GM19397 (cell line): ENCODE measurements at regions not wholly inside any gene's neighbourhood (a gene's known extent, or its start where the extent isn't known, plus 50 kb on each side); places are given as distances from the start of the nearest gene placed in this dataset.
"Not testable (repeated sequence)": the region's sequence is repeated elsewhere in the genome, so short reads cannot be mapped to it uniquely, and the experiment has no call there.

Experiments
- ATAC-seq: cut with Tn5 transposase; IDR thresholded peaks from one replicate; pipeline ENCODE4 v1.9.1; 2021; ENCODE audit warnings: mild to moderate bottlenecking, moderate library complexity; ENCODE audit not compliant: unreplicated experiment

DNA sequence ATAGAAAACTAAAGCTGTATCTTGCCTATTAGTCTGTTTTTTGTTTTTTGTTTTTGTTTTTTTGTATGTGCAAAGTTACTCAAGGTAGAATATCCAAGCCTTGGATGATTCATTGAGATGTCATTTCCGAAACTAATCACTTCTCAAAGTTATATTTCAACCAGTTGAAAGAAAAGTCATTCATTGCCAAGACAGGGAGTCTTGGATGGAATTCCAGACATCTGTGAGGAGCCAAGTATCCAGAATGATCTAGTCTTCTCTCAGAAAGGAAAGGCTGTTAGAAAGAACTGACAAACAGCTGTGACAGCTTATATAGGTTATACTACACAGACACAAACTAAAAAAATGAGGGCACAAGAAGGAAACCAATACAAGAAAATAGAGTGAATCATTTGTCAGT is 141.1 kb upstream of the NDST3 start:
- ATAC-seq: no peak

GRCh38 chr4:117898496-117898895 is 135.8 kb upstream of the NDST3 start:
- no peak for ATAC-seq

DNA sequence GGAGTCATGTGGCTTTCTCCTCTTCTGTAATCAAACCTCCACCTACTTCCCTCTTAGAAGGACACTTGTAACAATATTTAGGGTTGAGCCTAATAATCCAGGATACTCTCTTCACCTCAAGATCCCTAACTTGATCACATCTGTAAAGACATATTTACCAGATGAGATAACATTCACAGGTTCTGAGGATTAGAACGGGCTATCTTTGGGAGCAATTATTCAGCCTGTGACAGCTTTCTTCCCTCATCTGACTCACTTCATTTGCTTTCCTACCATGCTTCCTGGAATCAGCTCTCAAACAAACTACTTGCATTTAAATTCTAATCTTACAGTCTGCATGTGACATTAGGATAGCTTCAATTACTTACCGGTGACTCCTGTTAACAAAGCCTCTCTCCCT is 133.5 kb upstream of the NDST3 start:
- no peak for ATAC-seq

DNA sequence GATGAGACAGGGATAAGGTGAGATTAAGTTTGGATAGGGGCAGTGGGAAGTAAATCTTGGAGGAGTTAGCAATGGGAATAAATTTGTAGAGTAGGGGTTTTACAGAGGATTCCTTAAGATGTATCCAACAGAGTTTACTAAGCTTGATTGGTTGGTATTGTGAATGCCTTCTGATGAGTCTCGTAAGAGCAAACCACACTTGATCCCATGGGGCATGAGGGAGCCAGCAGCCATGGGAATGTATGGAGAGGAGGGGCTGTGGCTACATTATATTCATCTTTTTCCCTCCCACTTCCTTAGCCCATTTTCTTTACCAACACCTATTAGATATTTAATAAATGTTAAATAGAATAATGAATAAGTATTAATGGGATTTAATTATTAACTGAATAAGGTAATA is 126.6 kb upstream of the NDST3 start:
- no peak for ATAC-seq

GRCh38 chr4:117908306-117909207 is 125.7 kb upstream of the NDST3 start:
- ATAC-seq: no peak

- no peak for ATAC-seq
These were observed 117.6 kb upstream of the NDST3 start for GRCh38 chr4:117916728-117917127.

GRCh38 chr4:117922311-117922710 is 112.0 kb upstream of the NDST3 start:
- not testable (repeated sequence) for ATAC-seq

- ATAC-seq: not testable (repeated sequence)
These were observed 106.5 kb upstream of the NDST3 start for GRCh38 chr4:117927823-117928222.

DNA sequence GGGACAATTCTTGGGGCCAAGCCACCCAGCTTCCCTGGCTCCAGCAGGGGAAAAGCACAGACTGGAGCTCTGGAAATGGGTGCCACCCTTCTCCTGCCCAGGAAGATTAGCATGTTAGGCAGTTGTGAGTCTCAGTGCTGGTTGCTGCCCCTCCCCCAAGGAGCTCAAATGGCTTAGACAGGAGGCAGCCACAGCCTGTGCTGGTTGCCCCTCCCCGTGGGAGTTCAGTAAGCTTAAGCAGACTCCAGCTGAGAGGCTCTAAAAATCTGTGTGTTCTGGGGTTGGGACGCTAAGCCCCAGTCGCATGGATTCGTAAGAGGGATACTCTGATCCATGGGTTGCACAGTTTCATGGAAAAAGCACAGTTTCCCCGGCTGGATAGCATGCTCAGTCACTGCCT is 92.7 kb upstream of the NDST3 start:
- no peak for ATAC-seq

- ATAC-seq: no peak
These were observed 84.7 kb upstream of the NDST3 start for GRCh38 chr4:117949621-117950020.

GRCh38 chr4:117957571-117957970 is 76.7 kb upstream of the NDST3 start:
- no peak for ATAC-seq

DNA sequence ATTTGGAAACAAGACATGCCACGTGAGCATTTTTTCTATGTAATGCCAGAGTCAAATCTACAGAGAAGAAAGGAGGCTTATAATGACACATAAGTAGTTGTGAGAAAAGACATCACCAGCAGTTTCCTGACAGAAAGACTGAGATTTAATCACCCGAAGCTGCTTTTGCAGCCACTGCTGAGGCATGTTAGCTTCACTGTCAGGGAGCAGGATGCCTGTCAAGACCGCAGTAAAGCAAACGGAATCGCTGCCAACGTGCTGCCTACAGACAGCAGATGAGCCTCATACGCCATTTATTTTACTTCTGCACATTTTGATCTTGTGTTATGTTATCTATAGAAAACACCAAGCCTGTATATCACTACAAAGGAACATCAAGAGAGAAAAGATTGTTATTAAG is 68.7 kb upstream of the NDST3 start:
- no peak for ATAC-seq

GRCh38 chr4:117968606-117969005 is 65.7 kb upstream of the NDST3 start:
- ATAC-seq: no peak

GRCh38 chr4:117971403-117971802 is 62.9 kb upstream of the NDST3 start:
- ATAC-seq: no peak

DNA sequence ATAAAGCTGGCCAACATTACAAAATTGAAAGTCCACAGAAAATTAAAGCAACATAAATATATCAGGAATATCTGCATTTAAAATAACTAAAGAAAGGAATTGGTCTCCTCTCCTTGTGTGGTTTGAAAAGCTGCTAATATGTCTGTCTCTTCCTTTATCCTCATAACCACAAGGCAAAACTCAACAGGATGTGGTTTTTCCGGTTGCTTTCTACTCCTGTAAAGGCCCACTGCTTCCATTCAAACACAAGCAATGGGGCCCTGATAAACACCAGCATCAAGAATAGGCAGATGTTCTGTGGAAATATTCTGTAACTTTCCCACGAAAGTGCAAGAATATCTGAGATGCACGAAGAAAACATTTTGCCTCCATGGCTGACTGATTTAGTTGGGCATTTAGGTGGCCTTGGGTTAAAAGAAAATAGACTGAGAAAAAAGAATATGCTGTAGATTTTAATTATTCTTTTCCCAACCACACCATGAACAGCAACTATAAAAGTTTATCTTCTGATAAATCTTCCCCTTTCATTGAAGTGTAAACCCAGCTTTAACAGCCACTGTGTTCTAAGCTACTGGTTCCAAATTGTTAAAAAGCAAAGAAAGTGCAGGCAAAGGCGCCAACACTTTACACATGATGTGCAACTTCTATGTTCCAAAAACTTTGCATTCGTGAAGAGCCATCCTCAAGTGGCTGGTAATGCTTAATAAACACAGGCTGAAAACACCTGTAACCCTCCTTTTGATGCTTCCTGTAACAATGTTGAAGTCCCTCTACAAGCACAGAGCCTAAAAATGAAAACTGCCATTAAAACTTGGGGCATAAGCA is 50.5 kb upstream of the NDST3 start:
- ATAC-seq: no peak

DNA sequence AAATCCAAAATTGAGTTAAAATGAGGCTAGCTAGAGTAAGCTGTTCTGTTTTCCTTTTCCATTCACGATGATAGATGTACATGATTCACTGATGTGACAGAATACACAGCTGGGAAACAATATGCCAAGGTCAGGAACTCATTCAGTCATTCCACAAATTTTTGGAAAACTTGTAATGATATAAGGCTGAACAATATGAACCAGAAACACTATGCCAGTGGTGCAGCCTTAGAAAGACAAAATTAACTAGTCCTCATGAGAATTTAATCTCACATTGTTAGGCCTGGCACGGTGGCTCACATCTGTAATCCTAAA is 50.0 kb upstream of the NDST3 start:
- no peak for ATAC-seq
